ENCODE measurements at regions not wholly inside any gene's neighbourhood (a gene's known extent, or its start where the extent isn't known, plus 50 kb on each side); places are given as distances from the start of the nearest gene placed in this dataset.

- Mint-ChIP-seq H3K36me3 (ENCODE audit: low read depth) (no peaks in the 10 kb centered on the region), H3K27me3 (no peaks in the 10 kb centered on the region), H3K9me3 (peaks cover 4% of the 10 kb centered on the region), H3K4me3 (no peak overlapping the region), H3K27ac (no peak overlapping the region), H3K4me1 (no peaks in the 10 kb centered on the region)
- DNase-seq (no peak), ATAC-seq (ENCODE audit: low read depth) (no peak)
- POLR2A ChIA-PET, result no interaction called here
- intact Hi-C loops (cut with micrococcal nuclease), result no loop called here
- CTCF ChIA-PET, result no interaction called here
- TF ChIP-seq, protein P1, sequence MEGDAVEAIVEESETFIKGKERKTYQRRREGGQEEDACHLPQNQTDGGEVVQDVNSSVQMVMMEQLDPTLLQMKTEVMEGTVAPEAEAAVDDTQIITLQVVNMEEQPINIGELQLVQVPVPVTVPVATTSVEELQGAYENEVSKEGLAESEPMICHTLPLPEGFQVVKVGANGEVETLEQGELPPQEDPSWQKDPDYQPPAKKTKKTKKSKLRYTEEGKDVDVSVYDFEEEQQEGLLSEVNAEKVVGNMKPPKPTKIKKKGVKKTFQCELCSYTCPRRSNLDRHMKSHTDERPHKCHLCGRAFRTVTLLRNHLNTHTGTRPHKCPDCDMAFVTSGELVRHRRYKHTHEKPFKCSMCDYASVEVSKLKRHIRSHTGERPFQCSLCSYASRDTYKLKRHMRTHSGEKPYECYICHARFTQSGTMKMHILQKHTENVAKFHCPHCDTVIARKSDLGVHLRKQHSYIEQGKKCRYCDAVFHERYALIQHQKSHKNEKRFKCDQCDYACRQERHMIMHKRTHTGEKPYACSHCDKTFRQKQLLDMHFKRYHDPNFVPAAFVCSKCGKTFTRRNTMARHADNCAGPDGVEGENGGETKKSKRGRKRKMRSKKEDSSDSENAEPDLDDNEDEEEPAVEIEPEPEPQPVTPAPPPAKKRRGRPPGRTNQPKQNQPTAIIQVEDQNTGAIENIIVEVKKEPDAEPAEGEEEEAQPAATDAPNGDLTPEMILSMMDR (IDR thresholded peaks at IDR 0.05), result no peak
Observed at GRCh38 chr11:70775386-70776075, 377.2 kb downstream of the CTTN start.

DNA sequence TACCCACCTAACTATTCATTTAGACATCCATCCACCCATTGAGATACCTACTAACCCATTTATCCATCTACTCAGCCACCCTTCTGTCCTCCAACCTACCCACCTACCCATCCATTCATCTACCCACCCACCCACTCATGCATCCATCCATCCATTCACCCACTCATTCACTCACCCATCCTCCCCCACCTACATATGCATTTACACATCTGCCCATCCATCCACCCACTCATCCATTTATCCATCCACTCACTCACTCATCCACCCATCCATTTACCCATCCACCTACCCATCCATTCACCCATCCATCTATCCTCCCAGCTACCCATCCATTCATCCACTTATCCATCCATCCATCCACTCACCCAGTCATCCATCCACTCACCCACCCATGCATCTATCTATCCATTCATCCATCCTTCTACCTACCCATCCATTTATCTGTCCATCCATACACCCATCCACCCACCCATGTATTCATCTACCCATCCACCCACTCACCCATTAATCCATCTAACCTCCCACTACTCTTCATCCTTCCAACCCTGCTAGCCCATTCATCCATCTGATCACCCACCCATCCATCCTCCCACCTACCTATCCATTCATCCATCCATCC is 378.7 kb downstream of the CTTN start:
- DNase-seq, result no peak

DNA sequence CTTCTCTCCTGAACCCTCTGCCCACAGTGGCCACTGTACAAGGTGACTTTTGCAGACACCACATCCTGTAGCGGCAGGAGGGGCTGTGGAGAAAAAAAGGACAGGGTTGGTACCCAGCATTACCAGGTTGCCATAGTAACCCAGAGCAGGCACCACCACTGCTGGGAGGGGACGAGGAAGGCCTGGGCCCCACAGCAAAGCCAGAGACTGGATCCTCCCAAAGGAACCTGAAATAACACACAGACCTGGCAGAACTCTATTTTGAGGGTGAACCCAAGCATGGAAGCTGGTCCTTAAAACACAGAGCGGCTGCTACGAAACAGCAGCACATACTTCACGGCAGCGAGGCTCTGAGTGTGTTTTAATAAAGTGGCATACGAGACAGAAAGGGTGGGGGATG is 380.6 kb downstream of the CTTN start:
- DNase-seq (no peak), ATAC-seq (ENCODE audit: low read depth) (no peak)
- H3K9me3 Mint-ChIP-seq, result peaks cover 2% of the 10 kb centered on the region
- no peak overlapping the region for H3K27ac Mint-ChIP-seq
- H3K4me3 Mint-ChIP-seq, result no peak overlapping the region
- no peaks in the 10 kb centered on the region for H3K27me3 Mint-ChIP-seq
- TF ChIP-seq, protein P1 (IDR thresholded peaks at IDR 0.05), result no peak
- no peaks in the 10 kb centered on the region for H3K4me1 Mint-ChIP-seq
- H3K36me3 Mint-ChIP-seq (ENCODE audit: low read depth), result no peaks in the 10 kb centered on the region
- intact Hi-C loops (cut with micrococcal nuclease), result no loop called here
- POLR2A ChIA-PET, result no interaction called here
- CTCF ChIA-PET, result no interaction called here

More for the DNA sequence above, 378.7 kb downstream of the CTTN start:
- H3K9me3 Mint-ChIP-seq, result peaks cover 4% of the 10 kb centered on the region
- ATAC-seq (ENCODE audit: low read depth), result no peak
- H3K36me3 Mint-ChIP-seq (ENCODE audit: low read depth), result no peaks in the 10 kb centered on the region
- intact Hi-C loops (cut with micrococcal nuclease), result no loop called here
- no peaks in the 10 kb centered on the region for H3K27me3 Mint-ChIP-seq
- POLR2A ChIA-PET, result no interaction called here
- H3K4me3 Mint-ChIP-seq, result no peak overlapping the region
- CTCF ChIA-PET, result no interaction called here
- no peak overlapping the region for H3K27ac Mint-ChIP-seq
- TF ChIP-seq, protein P1 (IDR thresholded peaks at IDR 0.05), result no peak
- H3K4me1 Mint-ChIP-seq, result no peaks in the 10 kb centered on the region

DNA sequence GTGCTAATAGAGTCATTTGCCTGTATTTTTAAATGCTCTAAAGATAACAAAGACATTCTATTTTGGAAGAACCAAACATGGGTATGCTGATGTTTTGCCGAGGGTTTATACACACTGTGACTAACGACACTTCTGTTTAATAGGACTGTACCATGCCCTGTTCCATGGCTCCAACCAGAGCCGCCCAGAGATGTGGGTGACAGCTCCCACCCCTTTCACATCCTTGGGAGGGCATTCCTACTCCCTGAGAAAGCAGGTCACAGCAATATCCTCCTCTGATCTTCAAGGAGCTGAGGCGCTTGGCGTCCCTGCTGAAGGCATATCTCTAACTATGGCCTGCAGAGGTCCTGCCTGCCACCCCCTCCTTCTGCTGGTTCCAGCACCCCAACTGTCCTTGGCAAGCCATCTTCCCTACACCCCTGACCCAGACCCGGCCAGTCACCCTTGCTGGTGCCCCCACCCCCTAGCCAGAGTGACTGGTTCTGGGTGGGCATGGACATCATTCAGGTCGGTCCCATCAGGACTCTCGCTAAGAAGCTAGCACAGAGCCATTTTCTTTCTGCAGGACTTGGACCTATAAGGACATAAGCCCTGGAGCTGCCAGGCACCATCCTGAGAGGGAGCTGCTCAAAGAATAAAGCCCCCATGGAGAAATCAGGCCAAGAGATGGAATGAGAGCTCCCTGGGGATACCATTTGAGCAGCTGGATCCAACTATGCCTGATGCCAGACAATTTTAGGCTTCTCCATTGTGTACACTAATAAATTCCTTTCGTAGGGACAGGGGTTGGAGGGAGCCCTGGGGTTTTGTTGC is 381.3 kb downstream of the CTTN start:
- ATAC-seq (ENCODE audit: low read depth), result no peak

DNA sequence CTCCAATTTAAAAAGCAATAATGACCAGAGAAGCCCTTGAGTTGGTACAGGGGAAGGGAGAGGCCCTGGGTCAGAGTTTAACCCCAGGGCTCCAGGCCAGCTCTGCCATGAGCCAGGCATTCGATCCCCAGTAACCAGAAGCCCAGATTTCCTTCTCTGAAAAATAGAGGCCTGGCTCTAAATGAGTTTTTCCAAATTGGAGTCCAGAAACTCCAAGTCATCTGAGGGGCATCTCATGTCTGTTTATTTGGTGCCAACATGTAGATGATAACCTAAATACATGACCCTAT is 381.9 kb downstream of the CTTN start:
- ATAC-seq (ENCODE audit: low read depth) (no peak), DNase-seq (no peak)
- Mint-ChIP-seq H3K36me3 (ENCODE audit: low read depth) (no peaks in the 10 kb centered on the region), H3K9me3 (no peaks in the 10 kb centered on the region), H3K4me1 (no peaks in the 10 kb centered on the region), H3K4me3 (no peak overlapping the region), H3K27ac (no peak overlapping the region), H3K27me3 (no peaks in the 10 kb centered on the region)
- POLR2A ChIA-PET, result no interaction called here
- CTCF ChIA-PET, result no interaction called here
- TF ChIP-seq, protein P1 (IDR thresholded peaks at IDR 0.05), result no peak
- intact Hi-C loops (cut with micrococcal nuclease), result no loop called here

More for the DNA sequence above, 381.3 kb downstream of the CTTN start:
- Mint-ChIP-seq H3K36me3 (ENCODE audit: low read depth) (no peaks in the 10 kb centered on the region), H3K27me3 (no peaks in the 10 kb centered on the region), H3K4me1 (no peaks in the 10 kb centered on the region), H3K9me3 (no peaks in the 10 kb centered on the region), H3K27ac (no peak overlapping the region), H3K4me3 (no peak overlapping the region)
- intact Hi-C loops (cut with micrococcal nuclease), result no loop called here
- POLR2A ChIA-PET, result no interaction called here
- DNase-seq, result no peak
- TF ChIP-seq, protein P1 (IDR thresholded peaks at IDR 0.05), result no peak
- CTCF ChIA-PET, result no interaction called here
